Mammary epithelial cell (primary cell): ENCODE measurements at regions not wholly inside any gene's neighbourhood (a gene's known extent, or its start where the extent isn't known, plus 50 kb on each side); places are given as distances from the start of the nearest gene placed in this dataset.

Source experiments
- CTCF ChIP-seq, 2 donors: IDR thresholded peaks in 1 of 2; conservative IDR thresholded peaks in 1 of 2; 2 replicates each; pipeline ENCODE4 v1.5.1; 2011 to 2012; ENCODE audit warnings: inconsistent platforms in 2 of 2, low read length in 2 of 2, mild to moderate bottlenecking in 2 of 2, control low read depth in 1 of 2, low read depth in 1 of 2; ENCODE audit not compliant: insufficient read depth in 1 of 2; ENCODE audit errors: extremely low read depth in 1 of 2
- EZH2 ChIP-seq: IDR thresholded peaks from 2 replicates; pipeline ENCODE4 v1.6.1; 2012; ENCODE audit warnings: low read length, inconsistent platforms, borderline replicate concordance

GRCh38 chr4:179007755-179008154, 1565.5 kb upstream of the AGA start:
- TF ChIP-seq CTCF (conservative IDR thresholded peaks at IDR 0.05 in 1 of 2, IDR thresholded peaks at IDR 0.05 in 1 of 2; ENCODE audit: extremely low read depth in 1 of 2, insufficient read depth in 1 of 2, low read depth in 1 of 2, low read length in 2 of 2) (no peak), EZH2 (no peak)
